ENCODE measurements at regions not wholly inside any gene's neighbourhood (a gene's known extent, or its start where the extent isn't known, plus 50 kb on each side); places are given as distances from the start of the nearest gene placed in this dataset.

GRCh38 chr3:18888819-18889218, 259.5 kb upstream of the KCNH8 start:
- 45% methylated on average over 3 of the region's 3 CpGs for WGBS

More at GRCh38 chr3:18888819-18889218, 259.5 kb upstream of the KCNH8 start:
- peaks cover 0 to 6% (median 0%) of the 10 kb centered on the region in 4 donors for H3K27me3 ChIP-seq (ENCODE audit: control insufficient read depth in 4 of 4, insufficient read depth in 4 of 4, low read length in 3 of 4)
- H3K4me3 ChIP-seq (ENCODE audit: low read depth in 1 of 3, low read length in 3 of 3): no peak overlapping the region
- TF ChIP-seq TAF1 (conservative IDR thresholded peaks at IDR 0.05) (no peak), ATF3 (IDR thresholded peaks at IDR 0.05) (no peak), SP1 (IDR thresholded peaks at IDR 0.05) (no peak), ZBTB33 (IDR thresholded peaks at IDR 0.05) (no peak), JUND (IDR thresholded peaks at IDR 0.05) (no peak), EGR1 (IDR thresholded peaks at IDR 0.05; ENCODE audit: low read depth in 2 of 2) (no peak), HNF4G (IDR thresholded peaks at IDR 0.05) (no peak), FOXA1 (IDR thresholded peaks at IDR 0.05) (no peak), REST (IDR thresholded peaks at IDR 0.05) (no peak), HNF4A (conservative IDR thresholded peaks at IDR 0.05) (no peak)
- TF ChIP-seq, protein P1, sequence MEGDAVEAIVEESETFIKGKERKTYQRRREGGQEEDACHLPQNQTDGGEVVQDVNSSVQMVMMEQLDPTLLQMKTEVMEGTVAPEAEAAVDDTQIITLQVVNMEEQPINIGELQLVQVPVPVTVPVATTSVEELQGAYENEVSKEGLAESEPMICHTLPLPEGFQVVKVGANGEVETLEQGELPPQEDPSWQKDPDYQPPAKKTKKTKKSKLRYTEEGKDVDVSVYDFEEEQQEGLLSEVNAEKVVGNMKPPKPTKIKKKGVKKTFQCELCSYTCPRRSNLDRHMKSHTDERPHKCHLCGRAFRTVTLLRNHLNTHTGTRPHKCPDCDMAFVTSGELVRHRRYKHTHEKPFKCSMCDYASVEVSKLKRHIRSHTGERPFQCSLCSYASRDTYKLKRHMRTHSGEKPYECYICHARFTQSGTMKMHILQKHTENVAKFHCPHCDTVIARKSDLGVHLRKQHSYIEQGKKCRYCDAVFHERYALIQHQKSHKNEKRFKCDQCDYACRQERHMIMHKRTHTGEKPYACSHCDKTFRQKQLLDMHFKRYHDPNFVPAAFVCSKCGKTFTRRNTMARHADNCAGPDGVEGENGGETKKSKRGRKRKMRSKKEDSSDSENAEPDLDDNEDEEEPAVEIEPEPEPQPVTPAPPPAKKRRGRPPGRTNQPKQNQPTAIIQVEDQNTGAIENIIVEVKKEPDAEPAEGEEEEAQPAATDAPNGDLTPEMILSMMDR (IDR thresholded peaks at IDR 0.05; ENCODE audit: low read depth, low read length, missing input control): no peak
- DNase-seq (ENCODE audit: low spot score): no peak
- H3K9me3 ChIP-seq (ENCODE audit: control insufficient read depth in 4 of 4, low read length in 3 of 4): no peaks in the 10 kb centered on the region
- no peak overlapping the region for H3K27ac ChIP-seq (ENCODE audit: low read depth in 1 of 2, low read length in 2 of 2)
- no peaks in the 10 kb centered on the region for H3K36me3 ChIP-seq (ENCODE audit: control insufficient read depth in 4 of 4, insufficient read depth in 3 of 4, low read depth in 1 of 4, low read length in 3 of 4)
- H3K9ac ChIP-seq (ENCODE audit: low read depth in 1 of 2, low read length in 2 of 2): no peak overlapping the region
- no peaks in the 10 kb centered on the region for H3K4me1 ChIP-seq (ENCODE audit: control insufficient read depth in 4 of 4, insufficient read depth in 4 of 4, low read length in 3 of 4)

Data from liver (tissue), 8 donors.